DMS79 (cell line): ENCODE measurements at regions not wholly inside any gene's neighbourhood (a gene's known extent, or its start where the extent isn't known, plus 50 kb on each side); places are given as distances from the start of the nearest gene placed in this dataset.

Experiments used
- DNase-seq: peaks from one replicate; lab custom pipeline; 2025; lab: John Stamatoyannopoulos, UW

DNA sequence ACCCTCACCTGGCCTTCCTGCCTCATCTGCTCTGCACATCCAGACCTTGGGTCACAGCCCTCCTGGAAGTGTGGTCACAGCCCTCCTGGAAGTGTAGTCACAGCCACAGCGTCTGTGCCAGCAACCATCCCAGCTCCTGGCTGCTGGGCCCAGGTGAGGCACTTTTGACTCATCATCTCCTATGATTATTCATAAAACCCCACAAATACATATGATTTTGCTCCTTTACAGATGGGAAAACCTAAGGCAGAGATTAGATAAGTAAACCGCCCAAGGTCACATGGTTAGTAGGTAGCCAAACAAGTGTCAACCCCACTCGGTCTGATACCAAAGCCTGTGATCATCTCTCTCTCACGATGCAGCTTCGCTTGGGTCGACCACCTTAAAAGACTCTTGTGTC is 94.3 kb downstream of the PRLHR start:
- DNase-seq, result no peak

DNA sequence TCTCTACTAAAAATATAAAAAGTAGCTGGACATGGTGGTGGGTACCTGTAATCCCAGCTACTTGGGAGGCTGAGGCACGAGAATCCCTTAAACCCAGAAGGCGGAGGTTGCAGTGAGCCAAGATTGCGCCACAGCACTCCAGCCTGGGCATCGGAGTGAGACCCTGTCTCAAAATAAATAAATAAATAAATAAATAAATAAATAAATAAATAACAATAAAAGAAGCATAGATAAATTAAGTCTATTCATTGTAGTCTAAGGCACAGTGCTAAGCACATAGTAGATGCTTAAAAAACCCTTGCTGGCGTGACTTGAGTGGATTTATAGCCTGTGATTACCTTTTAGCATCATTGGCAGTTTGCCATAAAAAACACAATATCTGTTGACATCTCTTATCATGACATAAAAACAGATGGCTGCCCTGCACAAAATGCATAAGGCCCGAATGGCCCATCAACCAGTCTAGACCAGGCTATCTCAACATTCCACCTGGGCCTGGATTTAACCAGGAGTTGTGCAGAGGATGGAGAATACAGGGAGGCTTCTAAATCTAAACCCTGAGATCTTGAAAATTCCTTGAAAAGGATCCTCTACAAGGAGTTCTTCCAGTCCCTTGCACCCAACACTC is 94.9 kb downstream of the PRLHR start:
- no peak for DNase-seq

DNA sequence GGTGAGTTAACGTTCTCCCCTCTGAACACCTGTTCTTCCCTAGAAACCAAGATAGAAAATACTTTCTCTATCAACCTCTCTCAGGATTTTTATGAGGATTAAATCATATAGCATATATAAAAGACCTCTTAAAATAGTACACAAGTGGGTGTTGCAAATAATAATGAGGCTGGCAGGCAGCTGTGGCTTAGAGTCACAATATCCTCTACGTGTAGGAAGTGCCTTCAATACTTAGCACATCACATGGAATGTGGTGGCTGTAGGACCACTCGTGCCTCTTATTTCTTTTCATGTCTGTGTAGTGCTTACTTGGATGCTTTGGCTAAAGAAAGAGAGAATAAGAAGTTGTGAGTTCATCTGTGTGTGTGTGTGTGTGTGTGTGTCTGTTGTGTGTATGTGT is 96.3 kb downstream of the PRLHR start:
- DNase-seq, result no peak

DNA sequence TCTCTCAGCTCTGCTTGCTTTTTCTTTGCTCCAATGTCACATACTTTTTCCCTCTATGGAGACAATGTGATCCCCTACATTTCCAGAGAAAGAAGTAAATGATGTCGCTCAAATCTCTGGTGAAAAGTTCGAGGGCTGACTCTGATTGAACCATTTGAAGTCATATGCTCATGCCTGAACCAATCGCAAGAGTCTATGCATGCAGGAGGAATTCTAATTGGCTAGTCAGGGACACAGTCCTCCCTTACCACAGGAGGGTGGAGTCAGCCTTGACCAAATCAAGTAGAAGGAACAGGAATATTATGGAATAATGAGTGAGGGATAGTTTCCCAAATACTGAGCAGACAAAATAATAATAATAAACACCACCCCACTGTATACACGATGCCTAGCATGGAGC is 96.8 kb downstream of the PRLHR start:
- no peak for DNase-seq

DNA sequence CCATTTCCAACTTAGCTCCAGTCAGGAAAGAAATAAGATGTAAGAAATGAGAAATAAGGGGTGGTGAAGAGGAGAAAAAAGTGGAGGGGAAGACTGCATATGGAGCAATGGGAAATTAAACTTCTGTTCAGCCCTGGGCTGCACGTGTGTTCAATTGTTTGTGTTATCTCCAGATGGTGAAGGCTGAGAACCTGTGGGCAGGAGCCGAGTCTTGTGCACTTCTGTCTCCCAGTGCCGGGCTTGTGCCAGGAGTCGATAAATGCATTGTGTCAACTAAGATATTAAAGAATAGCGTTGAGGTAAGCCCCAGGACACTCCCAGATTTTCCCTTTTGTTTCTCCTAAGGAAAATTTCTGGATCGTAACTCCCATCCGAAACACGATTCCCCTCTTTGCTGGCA is 98.2 kb downstream of the PRLHR start:
- no peak for DNase-seq

DNA sequence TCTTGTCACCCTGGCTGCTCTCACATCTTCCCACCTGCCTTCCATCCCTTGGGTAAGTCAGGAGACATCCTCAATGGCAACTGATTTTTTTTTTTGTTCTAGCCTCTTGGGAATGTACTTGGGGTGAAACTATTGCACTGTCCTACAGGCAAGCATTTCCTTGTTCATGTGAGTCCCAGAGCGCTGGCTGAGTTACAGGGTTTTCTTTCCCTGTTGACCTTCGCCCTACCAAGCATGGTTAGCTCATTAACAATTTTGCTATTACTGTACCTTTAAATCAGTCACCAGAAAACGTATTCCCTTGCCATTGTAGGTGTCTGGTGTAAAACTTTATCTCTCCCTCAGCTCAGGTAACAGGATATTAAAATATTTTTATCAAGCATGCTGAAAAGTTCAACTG is 98.9 kb downstream of the PRLHR start:
- DNase-seq, result no peak

DNA sequence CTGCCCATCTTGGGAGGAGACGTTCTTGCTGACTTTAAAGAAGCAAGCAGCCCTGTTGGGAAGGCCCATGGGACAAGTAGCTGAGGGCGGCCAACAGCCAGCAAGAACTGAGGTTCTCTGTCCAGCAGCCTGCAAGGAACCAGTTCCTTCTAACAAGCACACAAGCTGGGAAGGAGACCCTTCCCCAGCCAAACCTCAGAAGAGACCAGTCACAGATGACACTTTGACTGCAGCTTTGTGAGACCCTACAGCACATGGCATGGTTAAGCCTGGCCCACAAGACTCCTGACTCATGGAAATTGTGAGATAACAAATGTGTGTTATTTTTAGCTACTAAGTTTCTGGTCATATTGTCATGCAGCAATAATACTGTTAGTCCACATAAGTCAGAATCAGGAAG is 99.9 kb downstream of the PRLHR start:
- no peak for DNase-seq

DNA sequence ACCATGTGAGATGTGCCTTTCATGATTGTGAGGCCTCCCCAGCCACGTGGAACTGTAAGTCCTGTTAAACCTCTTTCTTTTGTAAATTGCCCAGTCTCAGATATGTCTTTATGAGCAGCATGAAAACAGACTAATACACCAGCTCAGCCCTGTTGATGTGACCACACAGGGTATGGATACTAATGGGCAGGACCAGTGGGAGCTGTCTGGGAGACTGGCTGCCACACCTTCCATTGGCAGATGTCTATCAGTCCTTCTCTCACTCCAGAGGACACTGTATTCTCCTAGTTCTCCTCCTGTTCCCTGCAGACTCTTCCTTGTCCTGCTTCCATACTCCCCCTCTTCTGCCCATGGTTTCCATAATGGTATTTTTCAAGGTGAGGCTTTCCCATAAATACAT is 104.4 kb downstream of the PRLHR start:
- DNase-seq, result no peak

DNA sequence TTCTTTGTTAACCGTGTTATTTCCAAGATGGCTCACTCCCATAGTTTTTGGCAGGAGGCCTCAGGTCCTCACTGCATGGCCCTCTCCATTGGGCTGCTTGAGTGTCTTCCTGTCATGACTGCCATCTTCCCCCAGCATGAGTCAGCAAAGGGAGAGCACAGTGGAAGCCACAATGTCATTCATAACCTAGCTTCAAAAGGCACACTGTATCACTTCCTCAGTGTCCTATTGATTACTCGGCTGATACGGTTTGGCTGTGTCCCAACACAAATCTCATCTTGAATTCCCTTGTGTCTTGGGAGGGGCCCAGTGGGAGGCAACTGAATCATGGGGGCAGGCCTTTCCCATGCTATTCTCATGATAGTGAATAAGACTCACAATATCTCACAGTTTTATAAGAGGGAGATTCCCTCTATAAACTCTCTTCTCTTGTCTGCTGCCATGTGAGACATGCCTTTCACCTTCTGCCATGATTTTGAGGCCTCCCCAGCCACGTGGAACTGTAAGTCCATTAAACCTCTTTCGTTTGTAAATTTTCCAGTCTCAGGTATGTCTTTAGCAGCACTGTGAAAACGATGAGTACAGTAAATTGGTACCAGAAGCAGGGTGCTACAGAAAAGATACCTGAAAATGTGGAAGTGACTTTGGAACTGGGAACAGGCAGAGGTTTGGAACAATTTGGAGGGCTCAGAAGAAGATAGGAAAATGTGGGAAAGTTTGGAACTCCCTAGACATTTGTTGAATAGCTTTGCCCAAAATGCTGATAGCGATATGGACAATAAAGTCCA is 106.5 kb downstream of the PRLHR start:
- no peak for DNase-seq

DNA sequence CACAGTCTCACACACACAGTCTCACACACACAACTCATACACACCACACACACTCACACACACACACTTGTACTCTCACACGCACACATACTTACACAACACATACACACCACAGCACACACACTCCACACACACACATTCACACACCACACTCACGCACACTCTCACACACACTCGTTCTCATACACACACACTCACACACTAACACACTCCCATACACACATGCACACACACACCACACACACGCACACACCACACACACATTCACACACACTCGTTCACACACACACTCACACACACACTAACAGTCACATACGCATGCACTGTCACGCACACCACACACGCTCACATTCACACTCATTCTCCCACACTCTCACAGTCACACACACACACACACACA is 109.8 kb downstream of the PRLHR start:
- no peak for DNase-seq

DNA sequence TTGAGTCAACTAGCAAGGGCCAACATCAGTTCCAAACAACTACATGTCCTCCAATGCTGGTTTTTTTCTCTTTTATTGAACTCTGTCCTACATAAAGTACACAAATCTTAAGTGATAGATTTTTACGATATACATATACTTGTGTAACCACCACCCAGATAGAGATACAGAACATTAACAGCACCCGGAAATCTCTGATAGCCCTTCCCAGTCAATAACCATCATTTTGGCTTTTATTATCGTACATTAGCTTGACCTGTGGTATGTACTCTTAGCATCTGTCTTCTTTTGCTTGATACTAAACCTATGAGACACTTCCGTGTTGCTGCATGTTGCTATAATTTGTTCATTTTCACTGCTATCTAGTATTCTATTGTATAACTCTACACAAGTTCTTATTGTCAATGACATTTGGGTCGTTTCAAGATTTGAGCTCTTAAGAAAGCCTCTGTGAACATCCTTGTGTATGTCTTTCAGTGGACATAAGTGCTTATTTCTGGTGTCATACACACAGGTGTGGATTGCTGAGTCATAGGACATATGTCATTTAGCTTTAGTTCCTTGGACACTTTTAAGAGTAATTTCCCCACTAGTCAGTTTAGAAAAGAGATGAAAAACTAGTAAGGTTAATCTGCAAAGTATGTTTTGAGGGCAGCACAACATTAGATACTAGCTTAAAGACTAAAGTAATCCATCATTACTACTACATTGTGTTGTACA is 111.1 kb downstream of the PRLHR start:
- DNase-seq, result no peak

DNA sequence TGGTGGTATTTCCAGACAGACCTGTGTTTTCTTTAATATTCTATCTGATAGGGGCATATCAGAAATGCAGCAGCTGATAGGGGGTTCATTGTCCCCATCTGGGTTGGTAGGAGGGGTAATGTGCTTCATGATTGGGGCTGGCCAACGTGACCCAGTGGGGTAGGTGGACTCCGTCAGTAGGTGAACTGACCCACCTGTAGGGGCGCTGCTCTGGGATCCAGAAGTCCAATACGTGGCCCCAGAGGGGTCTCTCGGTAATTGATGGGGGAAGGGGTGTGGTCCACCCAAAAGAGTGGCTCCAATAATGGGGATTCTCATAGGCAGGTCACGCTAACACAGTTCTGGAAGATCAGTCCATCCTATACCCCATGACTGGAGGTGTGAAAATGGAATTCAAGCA is 112.0 kb downstream of the PRLHR start:
- DNase-seq, result no peak

DNA sequence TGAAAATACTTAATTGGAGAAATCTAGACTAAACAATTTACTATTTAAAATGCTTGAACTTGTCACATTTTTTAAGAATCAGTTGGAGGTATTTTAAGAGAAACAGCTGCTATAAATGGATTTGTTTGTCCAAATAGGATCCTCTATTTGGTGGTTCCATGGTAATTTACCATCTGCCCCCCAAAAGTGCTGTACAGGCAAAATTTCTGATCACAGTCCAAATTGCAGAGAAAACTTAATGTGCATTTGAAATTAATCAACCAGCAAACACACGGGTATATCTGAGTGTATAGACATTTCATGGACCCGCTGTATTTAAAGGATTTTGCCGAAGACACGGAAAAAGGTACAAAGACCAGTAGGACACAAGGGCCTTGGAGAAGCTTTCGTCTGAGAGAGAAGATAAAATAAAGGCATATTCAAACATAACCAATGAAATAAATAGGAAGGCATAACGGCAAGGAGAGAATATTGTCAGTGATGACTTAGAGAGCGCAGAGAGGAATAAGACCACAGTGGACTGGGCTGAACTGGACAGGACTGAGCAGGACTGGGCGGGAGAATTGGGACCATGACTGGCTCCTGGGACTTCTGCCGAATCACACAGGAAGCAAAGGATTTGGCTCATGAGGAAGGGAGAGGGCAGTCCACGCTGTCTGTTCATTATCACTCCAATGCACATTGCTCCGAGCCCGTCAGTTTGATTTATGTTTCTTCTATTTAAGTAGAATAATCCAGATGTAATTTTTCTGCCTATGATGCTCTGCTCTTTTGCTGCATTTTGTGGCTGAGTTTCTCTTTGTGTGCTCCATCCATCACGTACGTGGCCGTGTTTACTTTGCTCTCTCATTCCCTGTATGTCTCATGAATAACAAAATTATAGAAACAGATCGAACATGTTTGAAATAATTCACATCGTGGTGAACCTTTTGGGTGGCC is 112.8 kb downstream of the PRLHR start:
- no peak for DNase-seq

DNA sequence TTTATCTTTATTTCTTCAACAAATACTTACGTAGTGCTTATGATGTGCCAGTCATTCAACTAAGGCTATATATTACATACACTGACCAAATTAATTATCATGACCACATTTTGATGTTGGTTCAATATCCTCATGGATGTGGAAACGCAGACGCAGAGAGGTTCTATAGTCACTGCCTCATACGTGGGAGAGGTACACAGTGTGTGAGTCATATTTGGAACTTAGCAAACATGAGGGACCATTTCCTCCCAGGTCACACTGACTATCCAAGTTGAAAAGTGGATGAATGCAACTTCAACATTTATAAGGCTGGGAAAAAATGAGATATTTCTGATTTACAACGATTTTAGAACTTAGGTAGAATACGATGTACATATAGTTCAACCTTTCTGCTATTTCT is 113.6 kb downstream of the PRLHR start:
- DNase-seq, result no peak

DNA sequence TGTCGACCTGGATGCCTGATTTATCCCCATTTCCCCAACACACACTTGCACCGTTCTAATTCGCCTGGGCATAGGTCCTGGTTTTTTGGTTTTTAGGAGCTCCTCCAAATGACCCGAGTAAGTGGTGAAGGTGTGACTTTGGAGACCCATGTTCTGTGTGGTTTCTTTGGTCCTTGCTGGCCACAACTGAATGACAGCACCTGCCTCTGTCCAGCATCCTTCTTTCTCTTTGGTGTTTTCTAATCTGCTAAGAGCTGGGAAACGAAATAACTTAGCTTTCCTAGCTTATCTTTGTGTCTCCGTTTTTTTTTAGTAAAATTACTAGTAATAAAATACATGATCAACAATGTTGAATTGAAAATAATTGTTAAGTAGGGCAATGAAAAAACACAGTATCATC is 120.2 kb downstream of the PRLHR start:
- no peak for DNase-seq

DNA sequence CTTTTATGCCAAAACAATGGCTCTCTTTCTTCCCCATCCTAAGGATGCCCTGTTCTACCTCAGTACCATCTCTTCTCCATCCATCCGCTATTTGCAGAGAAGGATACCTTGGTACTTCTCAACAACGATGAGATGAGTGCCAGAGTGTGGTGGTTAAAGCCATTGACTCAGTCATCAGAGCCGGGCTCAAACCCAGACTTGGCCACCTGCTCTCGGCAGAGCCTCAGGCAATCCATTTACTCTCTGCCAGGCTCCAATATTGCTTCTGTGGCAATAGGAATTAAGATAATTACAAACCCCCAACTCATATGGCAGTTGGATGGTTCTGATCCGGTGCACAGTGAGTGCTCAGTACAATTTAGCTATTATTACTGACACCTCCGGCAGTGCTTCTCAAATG is 121.3 kb downstream of the PRLHR start:
- no peak for DNase-seq

DNA sequence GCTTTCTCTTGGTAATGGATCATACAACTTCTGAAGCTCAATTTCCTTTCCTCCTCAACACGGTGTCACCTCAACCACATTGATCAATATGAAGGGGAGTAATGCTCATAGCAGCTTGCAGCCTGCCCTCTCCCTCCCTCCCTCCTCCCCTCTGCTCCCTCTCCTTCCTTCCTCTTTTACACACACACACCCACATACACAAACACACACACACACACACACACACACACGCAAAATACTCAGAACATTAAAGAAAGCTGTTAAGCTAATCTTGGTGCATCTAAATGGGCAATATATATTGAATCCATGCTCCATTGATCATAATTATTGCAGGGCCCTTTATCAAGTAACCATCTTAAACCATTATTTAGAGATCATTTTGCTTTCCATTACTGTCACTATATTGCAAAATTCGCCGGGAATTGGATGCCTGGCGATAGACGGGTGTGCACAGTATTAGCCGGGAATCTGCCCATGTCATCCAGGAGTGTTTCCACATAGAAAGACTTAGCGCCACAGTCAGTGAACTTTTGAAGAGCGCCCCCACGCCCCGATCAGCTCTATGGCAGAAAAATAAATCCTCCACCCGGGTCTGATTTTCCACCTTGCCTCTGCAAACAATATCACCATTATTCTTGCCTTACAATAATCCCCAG is 122.0 kb downstream of the PRLHR start:
- no peak for DNase-seq

DNA sequence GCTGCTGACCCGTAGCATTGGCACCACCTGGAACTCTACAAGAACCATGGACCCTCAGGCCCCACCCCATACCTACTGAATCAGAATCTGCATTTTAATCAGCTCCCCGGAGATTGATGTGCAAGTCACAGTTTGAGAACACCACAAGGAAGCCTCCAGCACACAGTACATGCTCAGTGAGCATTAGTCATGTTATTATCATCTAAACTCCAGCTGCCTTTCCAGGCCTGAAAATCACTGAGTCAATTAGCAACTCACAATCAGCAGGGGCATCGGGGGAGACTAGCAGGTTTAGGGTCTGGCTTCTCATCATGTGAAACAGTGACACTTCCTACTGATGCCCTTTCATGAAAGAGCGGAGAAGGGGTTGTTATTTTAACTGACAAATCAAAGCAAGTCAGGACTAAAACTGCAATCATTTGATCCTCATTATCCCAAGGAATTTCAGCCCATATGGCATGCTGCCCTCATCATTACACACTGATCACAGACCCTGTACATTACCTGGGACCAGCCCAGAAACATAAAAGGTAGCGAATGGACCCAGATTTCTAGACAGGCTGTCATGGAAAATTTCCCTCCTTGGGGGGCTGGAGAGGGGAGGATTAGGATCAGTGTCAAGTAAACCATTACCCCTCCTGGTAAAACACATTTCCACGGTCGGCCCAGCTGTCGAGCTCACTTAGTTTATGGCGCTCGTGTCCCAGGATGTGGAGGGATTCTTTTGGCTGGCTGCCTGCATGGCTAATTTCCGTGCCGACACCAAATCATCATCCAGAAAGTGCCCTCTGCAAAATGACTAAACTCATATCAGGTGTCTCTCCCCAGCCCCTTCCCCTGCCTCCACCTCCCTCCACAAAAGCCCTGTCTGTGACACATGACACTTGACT is 122.8 kb downstream of the PRLHR start:
- DNase-seq, result no peak

DNA sequence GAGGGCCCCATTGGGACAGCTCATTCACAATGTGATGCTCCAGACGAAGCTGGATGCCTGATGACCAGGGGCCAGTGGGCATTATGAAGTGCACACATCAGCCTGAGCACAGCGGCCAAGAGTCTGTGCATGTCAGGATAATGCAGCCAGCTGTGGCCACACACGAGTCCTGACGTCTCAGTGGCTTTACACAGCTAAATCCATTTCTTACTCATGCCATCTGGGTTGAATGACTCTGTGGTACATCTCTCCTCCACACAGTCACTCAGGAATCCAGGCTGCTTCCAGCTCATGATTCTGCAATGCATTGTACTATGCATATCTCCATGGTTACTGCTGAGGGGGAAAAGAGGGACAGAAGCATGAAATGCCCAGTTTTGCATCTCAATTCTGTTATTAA is 123.6 kb downstream of the PRLHR start:
- DNase-seq, result no peak

DNA sequence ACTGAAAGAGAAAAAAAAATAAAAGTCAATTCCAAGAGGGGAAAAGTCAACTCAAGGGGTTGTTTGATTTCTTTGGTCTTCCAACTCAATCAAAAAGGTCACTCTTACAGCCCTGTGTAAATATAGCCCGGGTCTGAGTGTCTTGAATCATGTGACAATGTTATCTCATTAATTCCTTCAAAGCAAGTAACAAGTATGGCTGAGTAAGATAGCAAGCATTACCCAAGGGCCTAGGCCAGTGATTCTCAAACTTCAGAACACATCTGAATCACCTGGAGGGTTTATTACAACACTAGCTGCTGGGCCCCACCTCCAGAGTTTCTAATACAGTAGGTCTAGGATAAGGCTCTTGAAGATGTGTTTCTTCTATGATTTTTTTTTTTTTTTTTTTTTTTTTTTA is 125.0 kb downstream of the PRLHR start:
- no peak for DNase-seq

DNA sequence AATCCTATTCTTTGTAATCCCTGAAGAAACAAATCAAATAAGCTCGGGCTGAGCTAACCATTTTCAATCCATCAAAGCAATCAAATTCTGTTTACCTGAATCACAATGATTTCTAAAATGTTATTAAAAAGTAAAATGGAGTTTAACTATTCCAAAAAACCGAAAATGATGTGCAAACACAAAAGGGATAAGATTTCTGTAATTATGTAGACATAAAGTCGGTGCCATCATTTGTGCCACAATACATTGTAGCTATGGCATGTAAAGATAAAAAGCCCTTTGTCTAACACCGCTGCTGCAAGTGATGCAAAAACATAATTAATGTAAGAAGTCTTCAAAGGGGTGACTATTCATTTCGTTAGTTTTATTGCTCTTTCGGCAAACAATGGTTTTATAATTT is 125.1 kb upstream of the FAM204A start:
- DNase-seq, result no peak
